Erythroblast (primary cell): ENCODE measurements at regions not wholly inside any gene's neighbourhood (a gene's known extent, or its start where the extent isn't known, plus 50 kb on each side); places are given as distances from the start of the nearest gene placed in this dataset.

Experiments
- GATA1 ChIP-seq: IDR thresholded peaks from 2 replicates; pipeline ENCODE4 v1.6.1; 2011; ENCODE audit warnings: low read depth, mild to moderate bottlenecking, control low read depth, low read length, moderate library complexity
- POLR2A ChIP-seq: IDR thresholded peaks from 2 replicates; pipeline ENCODE4 v1.6.1; 2011; ENCODE audit warnings: mild to moderate bottlenecking, low read length

GRCh38 chr6:56403745-56404144, 156.4 kb upstream of the COL21A1 start:
- TF ChIP-seq POLR2A (no peak), GATA1 (no peak)
